ENCODE measurements at regions not wholly inside any gene's neighbourhood (a gene's known extent, or its start where the extent isn't known, plus 50 kb on each side); places are given as distances from the start of the nearest gene placed in this dataset.
"Not testable (repeated sequence)": the region's sequence is repeated elsewhere in the genome, so short reads cannot be mapped to it uniquely, and the experiment has no call there.

GRCh38 chr10:25713894-25714240 lies 220.2 kb upstream of the MYO3A start:
- DNase-seq (ENCODE audit: low spot score): no peak

- no peak for DNase-seq (ENCODE audit: low spot score)
Measured at GRCh38 chr10:25724241-25724640, 209.8 kb upstream of the MYO3A start.

- DNase-seq (ENCODE audit: low spot score): peak; percentile 63
Measured at GRCh38 chr10:25725917-25726716, 207.9 kb upstream of the MYO3A start.

GRCh38 chr10:25738776-25739175 lies 195.3 kb upstream of the MYO3A start:
- DNase-seq (ENCODE audit: low spot score): no peak

DNA sequence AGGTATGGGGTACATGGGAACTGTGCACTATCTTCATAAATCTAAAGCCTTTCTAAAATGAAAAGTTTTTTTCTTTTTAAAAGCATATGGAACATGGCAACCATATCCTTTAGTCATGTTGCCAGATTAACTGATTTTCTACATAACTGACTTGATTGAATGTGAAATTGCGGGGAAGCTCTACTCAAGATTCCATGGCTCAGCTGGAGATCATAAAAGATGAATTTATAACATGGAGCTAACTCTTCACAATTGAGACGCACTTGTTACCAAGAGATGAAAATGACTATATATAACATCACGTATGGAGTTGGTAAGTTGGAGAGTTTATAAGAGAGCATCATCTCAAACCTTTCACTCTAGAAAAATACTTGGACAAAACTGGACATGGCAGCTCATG lies 190.2 kb upstream of the MYO3A start:
- DNase-seq (ENCODE audit: low spot score): no peak

- no peak for DNase-seq (ENCODE audit: low spot score)
Measured at GRCh38 chr10:25744574-25744973, 189.5 kb upstream of the MYO3A start.

DNA sequence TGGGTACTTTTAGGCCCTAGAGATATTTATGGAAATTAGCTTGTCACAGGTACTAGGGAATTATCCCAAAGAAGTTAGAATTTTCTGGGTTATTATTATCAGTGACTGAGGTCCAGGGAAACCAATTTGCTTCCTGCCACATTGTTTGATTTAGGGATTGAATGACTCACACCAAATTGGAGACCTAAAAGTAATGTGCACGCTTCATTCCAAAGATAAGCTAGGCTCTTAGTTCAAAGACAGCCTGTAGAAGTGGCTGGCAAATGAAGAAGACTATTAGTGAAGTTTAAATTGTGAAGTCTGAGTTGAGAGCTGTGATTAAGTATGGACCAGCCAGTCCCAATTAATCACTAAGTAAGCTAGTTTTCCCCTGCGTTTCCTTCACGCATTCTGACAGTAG lies 188.1 kb upstream of the MYO3A start:
- no peak for DNase-seq (ENCODE audit: low spot score)

DNA sequence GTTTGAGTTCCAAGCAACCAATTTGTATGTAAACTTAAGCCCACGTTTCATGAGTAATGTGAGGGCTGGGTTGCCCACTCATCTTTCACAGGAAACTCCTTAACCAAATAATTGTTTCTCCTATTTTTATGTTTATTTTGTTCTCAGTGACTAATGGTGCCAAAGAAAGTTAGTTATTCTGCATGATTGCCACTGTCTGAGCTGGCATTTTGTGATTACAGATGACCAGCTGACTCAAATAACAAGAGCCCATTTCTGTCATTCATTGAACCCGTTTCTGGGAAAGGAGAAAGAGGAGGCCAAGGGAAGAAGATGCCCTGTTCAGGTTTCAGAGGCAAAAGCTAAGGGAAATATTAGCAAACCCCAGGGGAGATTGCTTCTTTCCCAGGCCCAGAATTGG lies 186.9 kb upstream of the MYO3A start:
- no peak for DNase-seq (ENCODE audit: low spot score)

DNA sequence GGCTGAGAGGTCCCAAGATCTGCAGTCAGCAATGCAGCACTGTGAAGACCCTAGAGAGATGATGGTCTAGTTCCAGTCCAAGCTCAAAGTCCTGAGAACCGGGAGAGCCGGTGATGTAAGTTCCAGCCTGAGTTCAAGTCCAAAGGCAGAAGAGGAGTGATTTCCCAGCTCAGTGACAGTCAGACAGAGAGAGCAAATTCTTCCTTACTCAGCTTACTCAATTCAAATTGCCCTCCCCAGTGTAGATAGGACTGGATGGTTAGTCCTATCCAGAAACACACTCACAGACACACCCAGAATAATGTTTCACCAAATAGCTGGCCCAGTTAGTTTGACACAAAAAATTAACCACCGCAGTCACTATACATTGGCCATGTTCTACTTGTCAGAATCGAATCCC lies 185.5 kb upstream of the MYO3A start:
- no peak for DNase-seq (ENCODE audit: low spot score)

DNA sequence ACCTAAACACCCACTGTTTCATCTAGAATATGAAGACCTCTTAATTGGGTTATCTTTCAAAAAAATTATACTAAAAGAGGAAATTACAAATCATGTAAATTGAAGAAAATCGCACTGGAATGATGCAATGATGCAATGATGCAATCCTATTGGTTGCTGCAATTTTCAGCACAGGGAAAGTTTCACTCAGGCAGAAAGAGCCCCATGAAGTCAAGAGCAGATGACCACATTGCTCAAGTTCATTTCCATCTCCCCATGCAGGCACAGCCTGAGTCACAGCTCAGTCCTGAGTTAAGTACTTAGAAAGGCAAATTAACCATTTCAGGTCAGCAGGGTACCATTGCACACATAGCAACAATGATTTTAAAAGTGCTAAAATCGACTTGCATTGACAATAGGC lies 180.3 kb upstream of the MYO3A start:
- no peak for DNase-seq (ENCODE audit: low spot score)

- DNase-seq (ENCODE audit: low spot score): not testable (repeated sequence)
Measured at GRCh38 chr10:25755874-25756273, 178.2 kb upstream of the MYO3A start.

GRCh38 chr10:25756784-25757183 lies 177.2 kb upstream of the MYO3A start:
- no peak for DNase-seq (ENCODE audit: low spot score)

DNA sequence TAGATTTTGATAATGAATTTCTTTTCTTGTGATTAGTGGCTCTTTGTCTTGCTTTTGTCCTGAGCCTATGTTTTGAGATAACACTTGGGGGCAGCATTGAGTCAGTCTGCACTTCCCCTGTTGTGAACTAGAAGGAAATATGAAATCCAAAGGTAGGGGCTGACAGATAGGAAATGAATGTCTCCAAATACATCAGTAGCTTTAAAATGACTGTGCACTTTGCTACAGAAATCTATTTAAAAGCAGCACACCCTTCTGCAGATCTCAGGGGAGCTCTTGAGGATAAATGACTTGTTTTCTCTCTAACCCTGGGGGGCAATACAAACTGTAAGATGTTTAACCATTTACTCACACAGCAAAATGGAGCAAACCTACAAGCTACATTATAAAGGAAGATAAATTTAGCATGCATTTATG lies 176.0 kb upstream of the MYO3A start:
- peak; percentile 29 for DNase-seq (ENCODE audit: low spot score)

DNA sequence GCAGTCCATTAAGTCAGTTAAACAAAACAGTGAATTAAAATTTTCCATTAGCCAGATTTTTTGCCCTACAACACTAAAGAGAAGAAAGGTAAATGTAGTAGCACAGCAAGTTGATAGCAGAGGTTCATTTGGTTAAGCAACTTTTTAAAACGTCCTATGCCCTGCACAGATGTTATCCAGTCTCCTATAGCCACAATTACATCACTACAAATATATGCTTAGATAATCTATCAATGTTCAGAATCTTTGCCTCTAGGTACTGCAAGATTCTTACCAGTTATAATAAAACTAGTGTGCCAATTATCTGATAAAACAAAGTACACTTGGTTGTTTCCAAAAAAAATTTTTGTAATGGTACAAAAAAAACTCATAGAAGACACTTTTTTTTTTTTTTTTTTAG lies 175.5 kb upstream of the MYO3A start:
- DNase-seq (ENCODE audit: low spot score): no peak

DNA sequence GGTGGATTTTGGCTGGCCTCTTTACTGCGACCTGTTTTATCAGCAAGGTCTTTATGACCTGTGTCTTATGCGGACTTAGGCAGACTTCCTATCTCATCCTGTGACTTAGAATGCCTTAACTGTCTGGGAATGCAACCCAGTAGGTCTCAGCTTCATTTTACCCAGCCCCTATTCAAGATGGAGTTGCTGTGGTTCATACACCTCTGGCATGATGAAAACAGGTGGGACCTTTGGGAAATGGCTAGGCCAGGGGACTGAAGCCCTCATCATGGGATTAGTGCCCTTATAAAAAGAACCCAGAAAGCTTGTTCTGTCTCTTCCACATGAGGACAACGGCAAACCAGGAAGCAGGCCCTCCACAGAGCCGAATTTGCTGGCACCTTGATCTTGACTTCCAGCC lies 172.1 kb upstream of the MYO3A start:
- DNase-seq (ENCODE audit: low spot score): no peak

- DNase-seq (ENCODE audit: low spot score): no peak
Measured at GRCh38 chr10:25766213-25766612, 167.8 kb upstream of the MYO3A start.

DNA sequence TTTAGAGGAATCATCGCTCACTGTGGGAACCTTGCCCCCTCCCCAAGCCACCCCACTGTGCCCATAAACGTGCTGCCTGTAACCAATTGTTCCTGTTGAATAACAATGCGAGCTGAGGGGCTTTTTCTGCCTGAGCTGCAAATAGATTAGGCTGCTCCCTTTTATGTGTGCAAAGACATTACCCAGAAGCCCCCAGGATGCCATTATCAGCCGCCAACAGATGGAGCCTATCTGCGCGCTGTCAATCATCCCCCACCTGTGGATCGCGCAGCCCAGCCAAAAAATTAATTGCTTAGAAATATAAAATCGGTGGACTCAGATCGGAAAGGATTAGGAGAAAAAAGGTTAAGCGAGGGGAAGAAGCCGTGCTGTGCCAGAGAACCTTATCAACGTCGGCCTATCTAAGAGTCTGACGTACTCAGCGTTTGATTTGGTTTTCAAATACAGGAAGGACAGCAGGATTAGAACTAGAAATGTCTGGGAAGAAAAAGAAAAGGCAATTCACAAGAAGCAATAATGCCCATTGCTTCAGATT lies 167.3 kb upstream of the MYO3A start:
- DNase-seq (ENCODE audit: low spot score): no peak

DNA sequence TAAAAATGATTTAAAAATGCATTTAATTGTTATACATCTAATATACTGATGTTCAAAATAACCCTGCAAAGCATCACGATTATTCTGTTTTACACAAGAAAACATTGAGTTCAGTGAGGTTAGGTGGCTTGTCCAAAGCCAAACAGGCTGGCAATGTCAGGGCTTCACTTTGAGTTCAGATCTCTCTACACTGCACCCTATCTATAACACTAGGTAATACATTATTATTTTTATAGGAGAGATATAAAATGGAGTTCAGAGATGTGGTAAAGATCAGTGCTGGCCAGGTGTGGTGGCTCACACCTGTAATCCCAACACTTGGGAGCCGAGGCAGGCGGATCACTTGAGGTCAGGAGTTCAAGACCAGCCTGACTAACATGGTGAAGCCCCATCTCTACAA lies 165.9 kb upstream of the MYO3A start:
- DNase-seq (ENCODE audit: low spot score): no peak

- DNase-seq (ENCODE audit: low spot score): no peak
Measured at GRCh38 chr10:25778646-25779045, 155.4 kb upstream of the MYO3A start.

DNA sequence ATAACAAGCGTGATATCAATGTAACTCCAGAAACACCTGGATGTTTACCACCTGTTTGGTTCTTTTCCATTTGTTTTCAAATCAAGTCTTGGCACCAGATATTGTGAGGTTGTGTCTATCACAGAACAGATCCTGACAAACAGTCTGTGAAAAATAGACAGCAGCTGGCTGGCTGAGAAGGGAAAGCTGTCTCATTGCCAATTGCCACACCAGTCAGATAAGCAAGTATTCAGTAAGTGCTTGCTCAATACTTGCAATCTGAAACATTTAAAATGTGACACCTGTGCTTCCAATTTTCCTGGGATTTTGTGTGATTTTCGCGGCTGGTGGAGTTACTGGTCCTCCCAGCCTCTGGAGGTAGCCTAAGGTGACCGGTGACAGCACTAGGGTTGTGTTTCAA lies 147.9 kb upstream of the MYO3A start:
- no peak for DNase-seq (ENCODE audit: low spot score)

DNA sequence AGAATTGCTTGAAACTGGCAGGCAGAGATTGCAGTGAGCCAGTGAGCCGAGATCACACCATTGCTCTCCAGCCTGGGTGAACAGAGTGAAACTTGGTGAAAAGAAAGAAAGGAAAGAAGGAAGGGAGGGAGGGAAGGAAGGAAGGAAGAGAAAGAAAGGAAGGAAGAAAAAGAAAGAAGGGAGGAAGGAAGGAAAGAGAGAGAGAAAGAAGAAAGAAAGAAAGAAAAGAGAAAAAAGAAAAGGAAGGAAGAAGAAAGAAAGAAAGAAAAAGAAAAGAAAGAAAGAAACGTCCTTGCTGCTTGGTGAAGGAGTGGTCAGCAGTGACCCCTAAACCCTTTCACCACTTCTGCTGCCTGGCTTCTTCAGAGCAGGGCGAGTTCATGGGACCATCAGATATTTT lies 147.1 kb upstream of the MYO3A start:
- DNase-seq (ENCODE audit: low spot score): no peak

DNA sequence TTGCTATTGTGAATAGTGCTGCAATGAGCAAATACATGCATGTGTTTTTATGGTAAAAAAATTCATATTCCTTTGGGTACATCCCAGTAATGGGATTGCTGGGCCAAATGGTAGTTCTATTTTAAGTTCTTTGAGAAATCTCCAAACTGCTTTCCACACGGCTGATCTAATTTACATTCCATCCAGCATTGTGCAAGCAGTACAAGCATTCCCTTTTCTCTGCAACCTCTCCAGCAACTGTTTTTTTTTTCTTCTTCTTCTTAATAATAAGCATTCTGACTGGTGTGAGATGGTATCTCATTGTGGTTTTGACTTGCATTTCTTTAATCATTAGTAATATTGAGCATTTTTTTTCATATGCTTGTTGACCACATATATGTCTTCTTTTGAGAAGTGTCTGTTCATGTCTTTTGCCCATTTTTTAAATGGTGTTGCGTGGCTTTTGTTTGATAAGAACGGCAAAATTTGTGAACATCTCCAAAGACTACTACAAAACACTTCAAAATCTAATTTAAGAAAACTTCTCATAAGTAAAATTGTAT lies 136.1 kb upstream of the MYO3A start:
- no peak for DNase-seq (ENCODE audit: low spot score)

GRCh38 chr10:25804505-25804904 lies 129.5 kb upstream of the MYO3A start:
- no peak for DNase-seq (ENCODE audit: low spot score)

DNA sequence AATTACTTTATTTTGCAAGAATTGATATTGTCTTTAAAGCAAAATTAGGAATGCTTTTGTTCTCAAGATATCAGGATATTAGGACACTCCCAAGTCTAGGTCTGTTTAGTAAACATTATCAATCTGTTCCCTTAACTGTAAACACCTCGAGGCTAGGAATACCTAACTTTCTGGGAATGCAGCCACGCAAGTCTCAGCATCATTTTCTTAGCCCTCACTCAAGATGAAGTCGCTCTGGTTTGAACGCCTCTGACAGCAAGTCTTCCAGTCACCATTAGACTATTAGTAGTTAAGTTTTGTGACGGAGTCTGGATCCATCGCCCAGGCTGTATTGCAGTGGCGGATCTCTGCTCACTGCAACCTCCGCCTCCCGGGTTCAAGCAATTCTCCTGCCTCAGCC lies 128.0 kb upstream of the MYO3A start:
- DNase-seq (ENCODE audit: low spot score): no peak

All from COLO829 (cell line).